ENCODE measurements at regions not wholly inside any gene's neighbourhood (a gene's known extent, or its start where the extent isn't known, plus 50 kb on each side); places are given as distances from the start of the nearest gene placed in this dataset.

GRCh38 chr2:56613254-56613653 is 429.5 kb downstream of the CCDC85A start:
- TF ChIP-seq CTCF (IDR thresholded peaks at IDR 0.05) (no peak), POLR2AphosphoS5 (IDR thresholded peaks at IDR 0.05) (no peak)
